Heart left ventricle (tissue), 16 donors: ENCODE measurements at regions not wholly inside any gene's neighbourhood (a gene's known extent, or its start where the extent isn't known, plus 50 kb on each side); places are given as distances from the start of the nearest gene placed in this dataset.

ENCODE experiments used
- ATAC-seq, 4 donors: fragments of 200-7000 bp; cut with Tn5 transposase; one replicate each; pipeline ENCODE4 v1.9.1; 2020 to 2022; ENCODE audit warnings: moderate library complexity in 4 of 4, mild to moderate bottlenecking in 3 of 4, moderate number of reproducible peaks in 1 of 4
- DNase-seq, 5 donors: peaks; one replicate each; pipeline ENCODE4 v3.0.0-alpha.2; 2020
- H3K27ac ChIP-seq, 12 donors: fragments of 200-600 bp; sonication (generic) in 4 of 12; one replicate each; pipeline versions ENCODE4 v1.5.0 to v1.8.0; 2016 to 2022; ENCODE audit warnings: mild to moderate bottlenecking in 2 of 12
- H3K27me3 ChIP-seq, 9 donors: fragments of 200-600 bp; sonication (generic) in 2 of 9; one replicate each; pipeline versions ENCODE4 v1.5.1 to v1.8.0; 2016 to 2022; ENCODE audit warnings: mild to moderate bottlenecking in 3 of 9
- H3K36me3 ChIP-seq, 9 donors: fragments of 200-600 bp; sonication (generic) in 2 of 9; one replicate each; pipeline versions ENCODE4 v1.5.0 to v1.8.0; 2018 to 2022; ENCODE audit warnings: mild to moderate bottlenecking in 2 of 9
- H3K4me1 ChIP-seq, 12 donors: fragments of 200-600 bp; sonication (generic) in 4 of 12; one replicate each; pipeline versions ENCODE4 v1.5.0 to v1.8.0; 2016 to 2022; ENCODE audit warnings: mild to moderate bottlenecking in 3 of 12
- H3K4me3 ChIP-seq, 12 donors: fragments of 200-600 bp; sonication (generic) in 4 of 12; one replicate each; pipeline versions ENCODE4 v1.5.0 to v1.8.0; 2017 to 2022; ENCODE audit warnings: mild to moderate bottlenecking in 9 of 12, moderate library complexity in 4 of 12
- H3K9me3 ChIP-seq, 12 donors: fragments of 200-600 bp; sonication (generic) in 4 of 12; one replicate each; pipeline versions ENCODE4 v1.5.0 to v1.8.0; 2016 to 2022; ENCODE audit warnings: mild to moderate bottlenecking in 1 of 12
- POLR2A ChIP-seq, 2 donors: fragments of 450-650 bp; IDR thresholded peaks; one replicate each; pipeline ENCODE4 v1.6.1; 2017; ENCODE audit warnings: antibody characterized with exemption in 2 of 2, mild to moderate bottlenecking in 2 of 2, moderate library complexity in 2 of 2
- WGBS, 4 donors: extraction: QIAGEN DNeasy Blood & Tissue Kit in 2 of 4; methylation state at CpG; one replicate each; pipeline versions ENCODE4 v1.1.5 to v1.1.7; 2013 to 2018; 5-methylcytosine and 5-hydroxymethylcytosine counted together
- intact Hi-C, 10 donors: fragments of 100-400 bp; cut with DNase I; formaldehyde crosslinking; loops; one replicate each; pipeline versions ENCODE4 v1.11.1 to v1.14.2; 2022
- TF ChIP-seq, protein P1 (sequence below), 12 donors: fragments of 200-600 bp; sonication (generic) in 4 of 12; IDR thresholded peaks; one replicate each; pipeline versions ENCODE4 v1.5.0 to v1.8.0; 2018 to 2022; ENCODE audit warnings: antibody characterized with exemption in 12 of 12, mild to moderate bottlenecking in 5 of 12
- donor health status: ischemic (EF 13 %, LVEDD 7.1; RV severe dilation, severe dysfunction).
- donor health status: healthy with polysubstance abuse.
- donor health status: DM: no; HTN: yes; CAD: no.
- donor health status: DM: no; HTN: no; CAD: no.
- donor health status: ischemic (EF 25% LVEDD 6.9; RV normal size, moderate dysfunction).
- donor health status: ischemic (EF 25% LVEDD 5.7; RV mildly dilated, moderate dysfunction).
- donor health status: healthy.
- donor health status: DM: yes; HTN: yes; CAD: no.
- donor health status: ischemic (EF 35%, LVEDD 5.7; RV mildly dilated, moderate dysfunction).
- donor health status: nonischemic (EF 11% LVEDD 7.7; RV severe dilation, severe dysfunction).
- donor health status: DM: yes; HTN: yes; CAD: no.
- donor health status: PGD.
- donor health status: ischemic (EF 29% LVEDD 5.4; RV normal size, mild dysfunction).
- donor health status: nonischemic (EF 23%, LVEDD 6.1; RV moderate dilation, normal function).

DNA sequence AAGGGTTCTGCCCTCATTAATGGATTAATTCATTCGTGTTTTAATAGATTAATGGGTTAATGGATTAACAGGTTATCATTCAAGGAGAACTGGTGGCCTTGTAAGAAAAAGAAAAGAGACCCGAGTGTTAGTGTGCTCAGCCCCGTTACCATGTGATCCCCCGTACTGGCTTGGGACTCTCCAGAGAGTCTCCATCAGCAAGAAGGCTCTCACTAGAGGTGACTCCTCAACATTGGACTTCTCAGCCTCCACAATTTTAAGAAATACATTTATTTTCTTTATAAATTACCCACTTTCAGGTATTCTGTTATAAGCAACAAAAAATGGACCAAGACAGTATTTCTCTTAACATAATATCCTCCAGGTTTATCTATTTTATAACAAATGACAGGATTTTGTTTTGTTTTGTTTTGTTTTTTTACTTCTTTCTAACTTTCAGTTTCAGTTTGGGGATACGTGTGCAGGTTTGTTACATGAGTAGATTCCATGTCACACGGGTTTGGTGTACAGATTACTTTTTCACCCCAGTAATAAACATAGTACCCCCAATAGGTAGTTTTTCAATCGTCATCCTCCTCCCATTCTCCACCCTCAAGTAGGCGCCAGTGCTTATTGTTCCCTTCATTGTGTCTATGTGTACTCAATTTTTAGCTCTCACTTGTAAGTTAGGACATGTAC lies 456.1 kb downstream of the DNAH5 start:
- no peaks in the 10 kb centered on the region for H3K27me3 ChIP-seq
- TF ChIP-seq POLR2A (IDR thresholded peaks at IDR 0.05) = no peak
- TF ChIP-seq, protein P1, sequence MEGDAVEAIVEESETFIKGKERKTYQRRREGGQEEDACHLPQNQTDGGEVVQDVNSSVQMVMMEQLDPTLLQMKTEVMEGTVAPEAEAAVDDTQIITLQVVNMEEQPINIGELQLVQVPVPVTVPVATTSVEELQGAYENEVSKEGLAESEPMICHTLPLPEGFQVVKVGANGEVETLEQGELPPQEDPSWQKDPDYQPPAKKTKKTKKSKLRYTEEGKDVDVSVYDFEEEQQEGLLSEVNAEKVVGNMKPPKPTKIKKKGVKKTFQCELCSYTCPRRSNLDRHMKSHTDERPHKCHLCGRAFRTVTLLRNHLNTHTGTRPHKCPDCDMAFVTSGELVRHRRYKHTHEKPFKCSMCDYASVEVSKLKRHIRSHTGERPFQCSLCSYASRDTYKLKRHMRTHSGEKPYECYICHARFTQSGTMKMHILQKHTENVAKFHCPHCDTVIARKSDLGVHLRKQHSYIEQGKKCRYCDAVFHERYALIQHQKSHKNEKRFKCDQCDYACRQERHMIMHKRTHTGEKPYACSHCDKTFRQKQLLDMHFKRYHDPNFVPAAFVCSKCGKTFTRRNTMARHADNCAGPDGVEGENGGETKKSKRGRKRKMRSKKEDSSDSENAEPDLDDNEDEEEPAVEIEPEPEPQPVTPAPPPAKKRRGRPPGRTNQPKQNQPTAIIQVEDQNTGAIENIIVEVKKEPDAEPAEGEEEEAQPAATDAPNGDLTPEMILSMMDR (IDR thresholded peaks at IDR 0.05) = no peak
- no peaks in the 10 kb centered on the region for H3K36me3 ChIP-seq
- no peaks in the 10 kb centered on the region for H3K4me1 ChIP-seq
- ATAC-seq = no peak
- WGBS, 4 donors = 70 to 75% (median 72%) methylated on average over 8 of the region's 8 CpGs
- no peaks in the 10 kb centered on the region for H3K9me3 ChIP-seq
- H3K4me3 ChIP-seq = no peak overlapping the region
- no peak for DNase-seq
- intact Hi-C loops = no loop called here
- no peak overlapping the region for H3K27ac ChIP-seq

GRCh38 chr5:13480834-13481233 lies 463.7 kb downstream of the DNAH5 start:
- Histone ChIP-seq H3K4me1 (peaks cover 0 to 3% (median 0%) of the 10 kb centered on the region in 12 donors), H3K4me3 (no peak overlapping the region), H3K36me3 (no peaks in the 10 kb centered on the region), H3K27me3 (peaks cover 0 to 6% (median 0%) of the 10 kb centered on the region in 9 donors), H3K9me3 (no peaks in the 10 kb centered on the region), H3K27ac (no peak overlapping the region)
- ATAC-seq (no peak), DNase-seq (no peak)
- intact Hi-C loops = no loop called here
- WGBS, 4 donors = 55 to 79% (median 73%) methylated on average over 2 of the region's 2 CpGs
- TF ChIP-seq POLR2A (IDR thresholded peaks at IDR 0.05) = no peak
- TF ChIP-seq, protein P1 (IDR thresholded peaks at IDR 0.05) = no peak

- Histone ChIP-seq H3K27me3 (peaks cover 0 to 6% (median 0%) of the 10 kb centered on the region in 9 donors), H3K27ac (no peak overlapping the region), H3K36me3 (no peaks in the 10 kb centered on the region), H3K4me3 (no peak overlapping the region), H3K4me1 (peaks cover 0 to 3% (median 0%) of the 10 kb centered on the region in 12 donors), H3K9me3 (no peaks in the 10 kb centered on the region)
- ATAC-seq (peak in 1 of 4 donors; percentile 20), DNase-seq (no peak)
- WGBS, 4 donors = 30 to 33% (median 32%) methylated on average over 9 of the region's 9 CpGs
- intact Hi-C loops = no loop called here
- TF ChIP-seq, protein P1 (IDR thresholded peaks at IDR 0.05) = peak in 11 of 12 donors; percentile 10 to 52 (median 30)
- TF ChIP-seq POLR2A (IDR thresholded peaks at IDR 0.05) = no peak
These were observed 465.5 kb downstream of the DNAH5 start for GRCh38 chr5:13478831-13479465.

GRCh38 chr5:13477118-13477737 lies 467.3 kb downstream of the DNAH5 start:
- Histone ChIP-seq H3K27ac (no peak overlapping the region), H3K4me3 (no peak overlapping the region), H3K9me3 (no peaks in the 10 kb centered on the region), H3K4me1 (peaks cover 0 to 3% (median 0%) of the 10 kb centered on the region in 12 donors), H3K27me3 (peaks cover 0 to 6% (median 0%) of the 10 kb centered on the region in 9 donors), H3K36me3 (no peaks in the 10 kb centered on the region)
- 69 to 72% (median 70%) methylated on average over 7 of the region's 7 CpGs for WGBS, 4 donors
- TF ChIP-seq POLR2A (IDR thresholded peaks at IDR 0.05) = no peak
- TF ChIP-seq, protein P1 (IDR thresholded peaks at IDR 0.05) = no peak
- no peak for DNase-seq
- no peak for ATAC-seq
- intact Hi-C loops = no loop called here
